Prostate gland (tissue), 2 donors: ENCODE measurements at regions not wholly inside any gene's neighbourhood (a gene's known extent, or its start where the extent isn't known, plus 50 kb on each side); places are given as distances from the start of the nearest gene placed in this dataset.

Source experiments
- DNase-seq: peaks from one replicate; pipeline ENCODE4 v3.0.0-alpha.2; 2019; ENCODE audit warnings: low spot score
- H3K27ac ChIP-seq, 2 donors: fragments of 200-600 bp; sonication (generic); 2 replicates each; pipeline ENCODE4 v1.5.1; 2017 to 2019
- H3K27me3 ChIP-seq: fragments of 200-600 bp; sonication (generic); replicated peaks from 2 replicates; pipeline ENCODE4 v1.5.1; 2019; ENCODE audit not compliant: insufficient read depth
- H3K36me3 ChIP-seq, 2 donors: fragments of 200-600 bp; sonication (generic); 1 replicate in 1 of 2; 2 replicates in 1 of 2; pipeline versions ENCODE4 v1.5.1 to v1.8.1; 2017 to 2019
- H3K4me1 ChIP-seq: fragments of 200-600 bp; sonication (generic); replicated peaks from 2 replicates; pipeline ENCODE4 v1.5.1; 2019
- H3K4me3 ChIP-seq, 2 donors: fragments of 200-600 bp; sonication (generic); 2 replicates each; pipeline ENCODE4 v1.5.1; 2017 to 2019
- H3K9me3 ChIP-seq: fragments of 200-600 bp; sonication (generic); 2 replicates; pipeline ENCODE4 v1.5.1; 2017
- CTCF ChIP-seq, 4 experiments: fragments of 200-600 bp in 2 of 4; fragments of 450-650 bp in 2 of 4; sonication (generic) in 2 of 4; IDR thresholded peaks; 1 replicate in 3 of 4; 2 replicates in 1 of 4; pipeline ENCODE4 v1.5.1; 2016 to 2019; ENCODE audit warnings: antibody characterized with exemption in 4 of 4, mild to moderate bottlenecking in 2 of 4, moderate library complexity in 2 of 4
- POLR2A ChIP-seq: fragments of 450-650 bp; IDR thresholded peaks from one replicate; pipeline ENCODE4 v1.6.1; 2016; ENCODE audit warnings: antibody characterized with exemption, mild to moderate bottlenecking
- POLR2AphosphoS5 ChIP-seq: sonication (generic); formaldehyde crosslinking; IDR thresholded peaks from one replicate; pipeline ENCODE4 v1.6.1; 2017; ENCODE audit warnings: antibody characterized with exemption
- WGBS: methylation state at CpG from one replicate; pipeline ENCODE4 v1.1.5; 2018; 5-methylcytosine and 5-hydroxymethylcytosine counted together
- intact Hi-C: fragments of 100-400 bp; cut with DNase I; formaldehyde crosslinking; loops from one replicate; pipeline ENCODE4 v1.14.2; 2022

GRCh38 chr2:15738225-15738546, 146.5 kb downstream of the DDX1 start:
- WGBS = 92% methylated on average over 7 of the region's 7 CpGs
- H3K27ac ChIP-seq = no peak overlapping the region

GRCh38 chr2:15738943-15739342, 147.3 kb downstream of the DDX1 start:
- Histone ChIP-seq H3K27ac (no peak overlapping the region), H3K4me1 (no peaks in the 10 kb centered on the region), H3K36me3 (no peaks in the 10 kb centered on the region), H3K4me3 (no peak overlapping the region), H3K9me3 (no peaks in the 10 kb centered on the region), H3K27me3 (no peaks in the 10 kb centered on the region)
- 94% methylated on average over 5 of the region's 5 CpGs for WGBS
- intact Hi-C loops = no loop called here
- TF ChIP-seq POLR2A (no peak), CTCF (IDR thresholded peaks at IDR 0.05) (no peak), POLR2AphosphoS5 (no peak)
- DNase-seq = no peak

More at GRCh38 chr2:15738225-15738546, 146.5 kb downstream of the DDX1 start:
- intact Hi-C loops = no loop called here
- Histone ChIP-seq H3K4me3 (no peak overlapping the region), H3K9me3 (no peaks in the 10 kb centered on the region), H3K36me3 (no peaks in the 10 kb centered on the region), H3K27me3 (no peaks in the 10 kb centered on the region), H3K4me1 (no peaks in the 10 kb centered on the region)
- DNase-seq = no peak
- TF ChIP-seq CTCF (IDR thresholded peaks at IDR 0.05) = no peak

GRCh38 chr2:15744820-15745219, 153.2 kb downstream of the DDX1 start:
- Histone ChIP-seq H3K4me1 (no peaks in the 10 kb centered on the region), H3K27ac (no peak overlapping the region), H3K4me3 (no peak overlapping the region), H3K9me3 (no peaks in the 10 kb centered on the region), H3K36me3 (no peaks in the 10 kb centered on the region), H3K27me3 (no peaks in the 10 kb centered on the region)
- no peak for DNase-seq
- intact Hi-C loops = no loop called here
- TF ChIP-seq POLR2AphosphoS5 (no peak), CTCF (IDR thresholded peaks at IDR 0.05) (no peak), POLR2A (no peak)
- WGBS = 95% methylated on average over 5 of the region's 5 CpGs

GRCh38 chr2:15745350-15745749, 153.7 kb downstream of the DDX1 start:
- no peak overlapping the region for H3K27ac ChIP-seq
- no peaks in the 10 kb centered on the region for H3K9me3 ChIP-seq
- no peaks in the 10 kb centered on the region for H3K4me1 ChIP-seq
- WGBS = 60% methylated on average over 3 of the region's 3 CpGs
- no peaks in the 10 kb centered on the region for H3K36me3 ChIP-seq
- no peak overlapping the region for H3K4me3 ChIP-seq
- TF ChIP-seq POLR2A = no peak
- no peak for TF ChIP-seq POLR2AphosphoS5
- TF ChIP-seq CTCF (IDR thresholded peaks at IDR 0.05) = no peak
- no peak for DNase-seq
- no peaks in the 10 kb centered on the region for H3K27me3 ChIP-seq
- intact Hi-C loops = no loop called here

- intact Hi-C loops = no loop called here
- TF ChIP-seq POLR2AphosphoS5 = no peak
- no peak for TF ChIP-seq CTCF (IDR thresholded peaks at IDR 0.05)
- TF ChIP-seq POLR2A = no peak
- Histone ChIP-seq H3K9me3 (no peaks in the 10 kb centered on the region), H3K4me3 (no peak overlapping the region), H3K36me3 (no peaks in the 10 kb centered on the region), H3K27me3 (no peaks in the 10 kb centered on the region), H3K27ac (no peak overlapping the region), H3K4me1 (no peaks in the 10 kb centered on the region)
- no peak for DNase-seq
- WGBS = 71% methylated on average over 6 of the region's 6 CpGs
These were observed 154.4 kb downstream of the DDX1 start for GRCh38 chr2:15745907-15746702.
